ENCODE measurements at regions not wholly inside any gene's neighbourhood (a gene's known extent, or its start where the extent isn't known, plus 50 kb on each side); places are given as distances from the start of the nearest gene placed in this dataset.

GRCh38 chr3:189500798-189501495, 130.2 kb upstream of the TP63 start:
- Histone ChIP-seq H3K14ac (replicated peaks; ENCODE audit: low read depth, low read length) (no peak overlapping the region), H3K4me1 (ENCODE audit: control insufficient read depth, insufficient read depth, low read length) (no peaks in the 10 kb centered on the region), H2AFZ (replicated peaks; ENCODE audit: low read length, poor library complexity) (no peak overlapping the region), H3K9me1 (ENCODE audit: insufficient read depth, low read length) (no peaks in the 10 kb centered on the region), H4K8ac (ENCODE audit: low read depth in 2 of 2, low read length in 2 of 2) (no peak overlapping the region), H3K56ac (ENCODE audit: extremely low read depth, insufficient read depth, low read length) (no peak overlapping the region), H3K4me2 (ENCODE audit: low read depth, low read length) (no peak overlapping the region), H2BK20ac (ENCODE audit: low read depth, low read length) (no peak overlapping the region), H3K4ac (ENCODE audit: low read depth, low read length) (no peak overlapping the region), H3K36me3 (ENCODE audit: control insufficient read depth, insufficient read depth, low read length) (no peaks in the 10 kb centered on the region), H3K4me3 (ENCODE audit: insufficient read depth, low read depth, low read length) (no peak overlapping the region), H2BK5ac (ENCODE audit: low read depth, low read length, poor library complexity, severe bottlenecking) (no peak overlapping the region), H3K79me1 (ENCODE audit: low read depth in 1 of 2, low read length in 2 of 2) (no peaks in the 10 kb centered on the region), H2BK15ac (ENCODE audit: low read depth, low read length) (no peak overlapping the region), H4K91ac (ENCODE audit: insufficient read depth, low read depth, low read length) (no peak overlapping the region), H2BK120ac (ENCODE audit: low read depth, low read length) (no peak overlapping the region), H3K18ac (ENCODE audit: low read depth, low read length) (no peak overlapping the region), H3K27ac (ENCODE audit: insufficient read depth, low read length) (no peak overlapping the region), H2AK5ac (ENCODE audit: low read depth, low read length) (no peak overlapping the region), H3K23ac (ENCODE audit: low read depth, low read length) (no peak overlapping the region), H3K9me3 (ENCODE audit: control insufficient read depth, insufficient read depth, low read length) (no peaks in the 10 kb centered on the region), H3K9ac (ENCODE audit: low read depth, low read length) (no peak overlapping the region), H4K5ac (ENCODE audit: low read depth, low read length) (no peak overlapping the region), H3K27me3 (ENCODE audit: control insufficient read depth, insufficient read depth, low read length) (no peaks in the 10 kb centered on the region), H4K20me1 (ENCODE audit: insufficient read depth, low read length) (no peaks in the 10 kb centered on the region), H2AK9ac (replicated peaks; ENCODE audit: low read depth, low read length, poor library complexity) (no peak overlapping the region)
- WGBS, 2 experiments (ENCODE audit: extremely low coverage in 2 of 2, insufficient read length in 1 of 2), result no CpG with 5 or more reads among the region's 3 CpGs
- intact Hi-C loops (cut with micrococcal nuclease) (no loop called here), in situ Hi-C loops (cut with MboI; ENCODE audit: low sequenced_read_pairs) (no loop called here), dilution Hi-C loops (cut with HindIII; ENCODE audit: low sequenced_read_pairs, unreplicated experiment) (no loop called here)
- CTCF ChIA-PET, result no interaction called here
- no TSS peak for BruUV-seq (replicated peaks)
- POLR2A ChIA-PET (ENCODE audit: unreplicated experiment), result no interaction called here
- no peak for TF ChIP-seq MAZ (IDR thresholded peaks at IDR 0.05; ENCODE audit: borderline replicate concordance, low read depth, low read length)
- TF ChIP-seq CEBPB (IDR thresholded peaks at IDR 0.05; ENCODE audit: low read depth, low read length), result peak; percentile 74
- no peak for TF ChIP-seq CHD1 (IDR thresholded peaks at IDR 0.05; ENCODE audit: low read depth, low read length)
- DNase-seq (no peak), ATAC-seq (ENCODE audit: low read depth) (no peak)
